ENCODE measurements at regions not wholly inside any gene's neighbourhood (a gene's known extent, or its start where the extent isn't known, plus 50 kb on each side); places are given as distances from the start of the nearest gene placed in this dataset.
"Not testable (repeated sequence)": the region's sequence is repeated elsewhere in the genome, so short reads cannot be mapped to it uniquely, and the experiment has no call there.

GRCh38 chr5:86671536-86671935 lies 53.8 kb downstream of the COX7C start:
- intact Hi-C loops (cut with DNase I): no loop called here
- no peak for DNase-seq (ENCODE audit: missing footprints)
- no peak for ATAC-seq

- ATAC-seq: no peak
- intact Hi-C loops (cut with DNase I): no loop called here
- no peak for DNase-seq (ENCODE audit: missing footprints)
These were observed 56.3 kb downstream of the COX7C start for GRCh38 chr5:86674069-86674468.

DNA sequence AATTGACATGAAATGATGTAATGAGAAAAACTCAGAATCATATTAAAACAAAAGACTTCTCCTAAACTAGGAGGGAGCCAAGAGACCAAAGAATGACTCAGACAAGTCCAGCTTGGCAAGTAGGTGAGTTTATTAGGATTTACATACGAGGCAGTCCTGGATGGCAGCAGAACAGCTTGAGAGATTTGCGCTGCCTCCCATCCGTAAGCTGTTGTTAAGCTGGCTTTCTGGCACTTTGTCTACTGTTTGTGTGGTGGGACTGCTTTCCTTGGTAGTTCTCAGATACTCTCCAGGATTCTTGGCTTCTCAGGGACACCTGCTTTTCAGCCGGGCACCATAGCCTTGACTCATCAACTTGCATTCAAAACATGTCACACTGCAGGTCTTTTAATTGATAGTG lies 57.6 kb downstream of the COX7C start:
- intact Hi-C loops (cut with DNase I): no loop called here
- no peak for ATAC-seq

DNA sequence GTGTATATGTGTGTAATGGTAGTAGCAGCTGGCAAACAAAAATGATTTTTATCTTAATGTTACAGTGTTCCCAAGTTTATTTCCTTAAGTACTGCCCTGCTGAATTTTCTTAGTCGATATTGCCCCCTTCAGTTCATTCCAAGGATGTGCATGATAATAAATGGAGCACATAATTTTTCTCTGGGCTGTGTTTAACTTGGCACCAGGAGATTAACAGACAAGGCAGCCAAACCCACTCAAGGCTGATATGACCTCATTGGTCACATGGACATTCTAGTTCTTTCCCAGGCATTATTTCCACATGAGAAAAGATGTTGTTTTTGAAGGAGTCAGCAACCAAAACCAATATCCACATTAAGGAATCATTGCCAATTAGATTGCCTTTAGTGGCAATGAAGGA lies 61.8 kb downstream of the COX7C start:
- intact Hi-C loops (cut with DNase I): no loop called here
- DNase-seq (ENCODE audit: missing footprints) (no peak), ATAC-seq (peak; percentile 93)

More for the DNA sequence above, 57.6 kb downstream of the COX7C start:
- no peak for DNase-seq (ENCODE audit: missing footprints)

GRCh38 chr5:86679949-86680348 lies 62.2 kb downstream of the COX7C start:
- intact Hi-C loops (cut with DNase I): no loop called here
- no peak for DNase-seq (ENCODE audit: missing footprints)
- ATAC-seq: peak; percentile 68

- intact Hi-C loops (cut with DNase I): no loop called here
- no peak for ATAC-seq
- DNase-seq (ENCODE audit: missing footprints): no peak
These were observed 66.5 kb downstream of the COX7C start for GRCh38 chr5:86684222-86684621.

DNA sequence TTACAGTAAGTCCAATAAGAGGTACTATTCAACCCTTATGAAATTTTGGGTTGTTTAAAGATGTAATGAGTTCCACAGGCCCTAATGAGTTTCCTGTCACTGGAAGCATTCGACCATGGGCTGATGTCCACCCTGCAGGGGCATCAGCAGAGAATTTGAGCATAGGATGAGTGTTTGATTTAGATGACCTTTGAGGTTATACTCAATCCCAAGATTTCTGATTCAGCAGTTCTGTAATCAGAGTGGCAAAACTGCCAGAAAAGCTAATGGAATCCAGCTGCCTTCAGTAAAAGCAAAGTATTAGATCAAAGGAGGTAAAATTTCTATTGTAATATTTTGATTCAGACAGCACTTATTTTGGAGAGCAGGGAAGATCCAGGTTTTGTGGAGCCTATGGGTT lies 68.3 kb downstream of the COX7C start:
- no peak for DNase-seq (ENCODE audit: missing footprints)
- ATAC-seq: no peak
- intact Hi-C loops (cut with DNase I): no loop called here

- ATAC-seq (no peak), DNase-seq (ENCODE audit: missing footprints) (no peak)
- intact Hi-C loops (cut with DNase I): no loop called here
These were observed 70.7 kb downstream of the COX7C start for GRCh38 chr5:86688406-86688805.

GRCh38 chr5:86689103-86689729 lies 71.5 kb downstream of the COX7C start:
- no peak for DNase-seq (ENCODE audit: missing footprints)
- no peak for ATAC-seq
- intact Hi-C loops (cut with DNase I): no loop called here

GRCh38 chr5:86709157-86709881 lies 91.6 kb downstream of the COX7C start:
- DNase-seq (ENCODE audit: missing footprints) (no peak), ATAC-seq (no peak)
- intact Hi-C loops (cut with DNase I): no loop called here

GRCh38 chr5:86716121-86716520 lies 98.4 kb downstream of the COX7C start:
- no peak for DNase-seq (ENCODE audit: missing footprints)
- intact Hi-C loops (cut with DNase I): no loop called here
- ATAC-seq: no peak

DNA sequence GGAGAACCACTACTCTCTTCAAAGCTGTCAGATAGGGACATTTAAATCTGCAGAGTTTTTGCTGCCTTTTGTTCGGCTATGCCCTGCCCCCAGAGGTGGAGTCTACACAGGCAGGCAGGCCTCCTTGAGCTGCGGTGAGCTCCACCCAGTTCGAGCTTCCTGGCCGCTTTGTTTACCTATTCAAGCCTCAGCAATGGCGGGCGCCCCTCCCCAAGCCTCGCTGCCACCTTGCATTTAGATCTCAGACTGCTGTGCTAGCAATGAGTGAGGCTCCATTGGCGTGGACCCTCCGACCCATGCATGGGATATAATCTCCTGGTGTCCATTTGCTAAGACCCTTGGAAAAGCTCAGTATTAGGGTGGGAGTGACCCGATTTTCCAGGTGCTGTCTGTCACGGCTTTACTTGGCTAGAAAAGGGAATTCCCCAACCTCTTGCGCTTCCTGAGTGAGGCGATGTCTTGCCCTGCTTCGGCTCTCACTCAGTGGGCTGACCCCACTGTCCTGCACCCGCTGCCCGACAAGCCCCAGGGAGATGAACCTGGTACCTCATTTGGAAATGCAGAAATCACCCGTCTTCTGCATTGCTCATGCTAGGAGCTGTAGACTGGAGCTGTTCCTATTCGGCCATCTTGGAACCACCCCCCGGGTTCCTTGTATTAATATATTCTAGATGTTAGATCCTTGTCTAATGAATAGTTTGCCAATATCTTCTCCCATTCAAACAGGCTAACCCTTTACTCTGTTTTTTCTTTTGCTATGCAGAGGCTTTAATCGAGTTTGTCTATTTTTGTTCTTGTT lies 113.8 kb downstream of the COX7C start:
- ATAC-seq; DNase-seq (ENCODE audit: missing footprints); intact Hi-C loops (cut with DNase I): not testable (repeated sequence)

GRCh38 chr5:86735370-86735769 lies 117.6 kb downstream of the COX7C start:
- intact Hi-C loops (cut with DNase I): no loop called here
- no peak for ATAC-seq
- DNase-seq (ENCODE audit: missing footprints): no peak

GRCh38 chr5:86737579-86737978 lies 119.8 kb downstream of the COX7C start:
- intact Hi-C loops (cut with DNase I): no loop called here
- ATAC-seq (no peak), DNase-seq (ENCODE audit: missing footprints) (no peak)

GRCh38 chr5:86748538-86749105 lies 130.9 kb downstream of the COX7C start:
- intact Hi-C loops (cut with DNase I): no loop called here
- no peak for ATAC-seq
- DNase-seq (ENCODE audit: missing footprints): no peak

DNA sequence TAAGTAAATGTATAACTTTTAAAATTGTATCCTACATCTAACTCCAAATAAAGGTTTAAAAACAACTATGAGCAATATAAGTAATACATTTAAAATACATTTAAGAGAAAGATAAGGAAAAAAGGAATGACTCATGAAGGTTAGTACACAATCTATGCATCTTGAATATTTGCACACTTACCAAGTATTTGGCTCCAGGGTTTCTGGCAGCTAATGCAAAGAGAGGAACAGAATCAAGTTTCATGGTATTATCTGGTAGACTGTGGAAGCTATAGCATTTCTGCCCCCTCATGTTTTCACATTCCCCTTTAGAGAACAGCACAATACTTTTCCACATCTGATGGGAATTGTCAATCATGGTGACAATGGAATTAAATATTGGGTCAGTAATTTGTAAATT lies 132.1 kb downstream of the COX7C start:
- ATAC-seq: no peak
- DNase-seq (ENCODE audit: missing footprints): no peak
- intact Hi-C loops (cut with DNase I): no loop called here

- DNase-seq (ENCODE audit: missing footprints) (no peak), ATAC-seq (no peak)
- intact Hi-C loops (cut with DNase I): no loop called here
These were observed 139.1 kb downstream of the COX7C start for GRCh38 chr5:86756839-86757238.

DNA sequence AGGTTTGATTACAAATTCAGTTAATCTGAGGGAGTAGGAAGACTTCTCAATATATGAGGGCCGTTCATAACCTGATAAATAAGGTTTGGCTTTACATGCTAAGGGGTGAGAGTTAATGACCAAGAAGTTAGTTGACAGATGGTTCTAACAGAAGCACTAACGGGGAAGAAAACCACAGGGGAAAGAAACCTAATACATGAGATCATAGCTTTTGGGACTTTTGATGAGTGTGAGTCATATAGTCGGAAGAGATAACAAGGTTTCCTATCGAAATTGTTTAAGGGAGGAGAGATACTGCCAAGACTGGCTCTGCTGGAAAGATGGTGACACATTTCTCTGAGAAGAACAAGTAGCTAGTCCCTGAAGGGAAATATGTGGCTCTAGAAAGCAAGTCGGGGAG lies 140.1 kb downstream of the COX7C start:
- intact Hi-C loops (cut with DNase I): no loop called here
- DNase-seq (ENCODE audit: missing footprints) (no peak), ATAC-seq (no peak)

DNA sequence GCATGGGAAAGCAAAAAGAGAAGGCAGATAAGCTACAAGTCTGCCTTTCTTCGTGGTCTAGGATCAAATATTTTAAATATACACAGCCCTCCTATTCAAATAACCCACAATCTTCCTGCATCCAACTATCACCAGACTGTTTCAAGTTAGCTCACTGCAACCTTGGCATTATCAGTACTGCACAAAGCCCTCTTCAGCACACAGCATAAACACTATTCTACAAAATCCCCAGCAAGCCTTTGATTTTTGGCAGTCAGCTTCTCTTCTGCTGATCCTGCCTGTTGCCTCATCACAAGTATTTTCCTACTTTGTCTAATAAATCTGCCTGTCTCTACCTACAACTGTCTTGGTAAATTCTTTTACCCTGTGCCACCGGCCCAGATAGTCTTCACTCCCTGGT lies 142.9 kb downstream of the COX7C start:
- DNase-seq (ENCODE audit: missing footprints): no peak
- intact Hi-C loops (cut with DNase I): no loop called here
- no peak for ATAC-seq

- ATAC-seq (no peak), DNase-seq (ENCODE audit: missing footprints) (no peak)
- intact Hi-C loops (cut with DNase I): no loop called here
These were observed 146.2 kb downstream of the COX7C start for GRCh38 chr5:86763929-86764328.
